Activated CD4-positive, alpha-beta memory T cell treated with anti-CD3 and anti-CD28 coated beads for 36 hours (primary cell): ENCODE measurements at regions not wholly inside any gene's neighbourhood (a gene's known extent, or its start where the extent isn't known, plus 50 kb on each side); places are given as distances from the start of the nearest gene placed in this dataset.

Experiments
- CTCF ChIA-PET: fragments of 350-600 bp; sonication (Branson Sonifier 250); formaldehyde crosslinking; loops from one replicate; lab custom pipeline; 2021; ENCODE audit warnings: antibody characterized with exemption, inconsistent platforms; lab: Charles Lee
- POLR2A ChIA-PET: fragments of 350-600 bp; sonication (Branson Sonifier 250); formaldehyde crosslinking; loops from one replicate; lab custom pipeline; 2021; ENCODE audit warnings: antibody characterized with exemption; lab: Charles Lee
- DNase-seq: peaks from one replicate; pipeline ENCODE4 v3.0.0-alpha.2; 2020
- H3K27ac Mint-ChIP-seq: one replicate; pipeline ENCODE4 v1.8.0; 2021; ENCODE audit warnings: mixed read lengths
- H3K27me3 Mint-ChIP-seq: one replicate; pipeline ENCODE4 v1.8.0; 2021; ENCODE audit warnings: mixed read lengths
- H3K36me3 Mint-ChIP-seq: one replicate; pipeline ENCODE4 v1.8.0; 2021; ENCODE audit warnings: mixed read lengths
- H3K4me1 Mint-ChIP-seq: one replicate; pipeline ENCODE4 v1.8.0; 2021; ENCODE audit warnings: low read depth, mixed read lengths
- H3K4me3 Mint-ChIP-seq: one replicate; pipeline ENCODE4 v1.8.0; 2021; ENCODE audit warnings: mild to moderate bottlenecking, mixed read lengths
- H3K9me3 Mint-ChIP-seq: one replicate; pipeline ENCODE4 v1.8.0; 2021; ENCODE audit warnings: mixed read lengths
- intact Hi-C: fragments of 100-400 bp; cut with micrococcal nuclease; formaldehyde crosslinking; loops from one replicate; pipeline ENCODE4 v1.15.1; 2023

GRCh38 chr14:81716953-81717352, 183.3 kb upstream of the SEL1L start:
- Mint-ChIP-seq H3K27me3 (no peaks in the 10 kb centered on the region), H3K4me3 (no peak overlapping the region), H3K9me3 (no peaks in the 10 kb centered on the region), H3K36me3 (no peaks in the 10 kb centered on the region), H3K27ac (no peak overlapping the region), H3K4me1 (no peaks in the 10 kb centered on the region)
- POLR2A ChIA-PET = no interaction called here
- CTCF ChIA-PET = no interaction called here
- intact Hi-C loops = no loop called here
- no peak for DNase-seq

- no peak for DNase-seq
- Mint-ChIP-seq H3K9me3 (peaks cover 5% of the 10 kb centered on the region), H3K36me3 (no peaks in the 10 kb centered on the region), H3K27me3 (no peaks in the 10 kb centered on the region), H3K4me1 (no peaks in the 10 kb centered on the region), H3K27ac (no peak overlapping the region), H3K4me3 (no peak overlapping the region)
- CTCF ChIA-PET = no interaction called here
- intact Hi-C loops = no loop called here
- POLR2A ChIA-PET = no interaction called here
These were observed 190.3 kb upstream of the SEL1L start for GRCh38 chr14:81723956-81724355.

- intact Hi-C loops = no loop called here
- Mint-ChIP-seq H3K9me3 (peaks cover 5% of the 10 kb centered on the region), H3K36me3 (no peaks in the 10 kb centered on the region), H3K4me3 (no peak overlapping the region), H3K27me3 (no peaks in the 10 kb centered on the region), H3K27ac (no peak overlapping the region), H3K4me1 (no peaks in the 10 kb centered on the region)
- ChIA-PET CTCF (no interaction called here), POLR2A (no interaction called here)
- no peak for DNase-seq
These were observed 193.6 kb upstream of the SEL1L start for GRCh38 chr14:81727218-81727617.

- ChIA-PET POLR2A (no interaction called here), CTCF (no interaction called here)
- Mint-ChIP-seq H3K27ac (no peak overlapping the region), H3K9me3 (no peaks in the 10 kb centered on the region), H3K36me3 (no peaks in the 10 kb centered on the region), H3K27me3 (no peaks in the 10 kb centered on the region), H3K4me1 (no peaks in the 10 kb centered on the region), H3K4me3 (no peak overlapping the region)
- no peak for DNase-seq
- intact Hi-C loops = no loop called here
These were observed 194.8 kb upstream of the SEL1L start for GRCh38 chr14:81728447-81728846.

GRCh38 chr14:81729622-81730021, 196.0 kb upstream of the SEL1L start:
- Mint-ChIP-seq H3K36me3 (no peaks in the 10 kb centered on the region), H3K4me1 (no peaks in the 10 kb centered on the region), H3K4me3 (no peak overlapping the region), H3K9me3 (no peaks in the 10 kb centered on the region), H3K27me3 (no peaks in the 10 kb centered on the region), H3K27ac (no peak overlapping the region)
- intact Hi-C loops = no loop called here
- POLR2A ChIA-PET = no interaction called here
- no peak for DNase-seq
- CTCF ChIA-PET = no interaction called here

DNA sequence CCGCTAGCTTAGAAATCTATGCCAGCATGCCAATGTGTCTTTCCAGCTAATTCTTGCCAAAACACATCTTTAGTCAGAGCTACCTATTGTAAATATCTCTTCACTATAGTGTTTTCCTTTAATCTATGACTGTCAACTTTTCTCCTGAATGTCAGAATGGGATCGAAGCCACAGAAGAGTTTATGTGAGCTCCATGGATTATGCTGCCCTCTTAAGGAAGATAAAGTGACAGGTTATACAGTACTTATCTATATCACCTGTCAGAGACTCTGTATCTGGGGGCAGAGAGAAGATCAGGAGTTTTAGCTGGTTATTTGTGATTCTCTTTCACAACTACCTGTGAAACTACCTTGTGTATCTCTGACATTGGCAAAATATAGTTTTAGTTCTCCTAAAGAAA, 204.3 kb upstream of the SEL1L start:
- ChIA-PET POLR2A (no interaction called here), CTCF (no interaction called here)
- Mint-ChIP-seq H3K36me3 (no peaks in the 10 kb centered on the region), H3K4me1 (no peaks in the 10 kb centered on the region), H3K27ac (no peak overlapping the region), H3K27me3 (no peaks in the 10 kb centered on the region), H3K4me3 (no peak overlapping the region), H3K9me3 (no peaks in the 10 kb centered on the region)
- intact Hi-C loops = no loop called here
- DNase-seq = no peak

DNA sequence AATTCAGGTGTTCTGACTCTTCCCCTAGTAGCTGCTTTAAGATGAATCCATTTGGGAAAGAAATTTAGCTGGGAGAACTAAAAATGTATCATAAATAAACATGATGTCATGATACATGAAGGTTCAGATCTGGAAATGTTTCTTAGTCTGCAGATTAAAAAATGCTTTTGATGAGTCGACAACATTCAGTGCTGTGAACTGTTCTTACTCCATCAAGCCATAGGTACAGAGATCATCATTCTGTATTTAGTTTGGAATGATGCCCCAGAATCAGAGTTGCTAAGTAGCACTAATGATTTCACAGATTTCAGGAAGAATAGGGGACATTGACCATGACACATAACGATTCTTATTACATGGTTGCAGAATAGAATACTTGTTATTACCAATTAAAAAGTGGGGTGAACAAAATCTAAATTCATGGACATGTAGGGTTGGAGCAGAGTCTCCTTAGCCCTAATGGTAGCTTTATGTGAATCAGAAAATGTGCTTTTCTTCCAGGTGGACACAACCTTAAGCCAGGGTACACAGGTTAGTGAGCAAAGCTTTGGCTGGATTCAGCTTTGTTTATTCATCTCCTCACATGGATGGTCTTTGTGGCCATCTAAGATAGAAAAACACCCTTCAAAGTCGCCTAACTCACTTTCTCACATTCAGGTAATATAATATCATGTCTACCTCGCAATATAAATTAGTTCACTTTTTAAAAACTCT, 205.4 kb upstream of the SEL1L start:
- Mint-ChIP-seq H3K36me3 (no peaks in the 10 kb centered on the region), H3K9me3 (no peaks in the 10 kb centered on the region), H3K27ac (no peak overlapping the region), H3K27me3 (no peaks in the 10 kb centered on the region), H3K4me3 (no peak overlapping the region), H3K4me1 (no peaks in the 10 kb centered on the region)
- intact Hi-C loops = no loop called here
- POLR2A ChIA-PET = no interaction called here
- CTCF ChIA-PET = no interaction called here
- no peak for DNase-seq

DNA sequence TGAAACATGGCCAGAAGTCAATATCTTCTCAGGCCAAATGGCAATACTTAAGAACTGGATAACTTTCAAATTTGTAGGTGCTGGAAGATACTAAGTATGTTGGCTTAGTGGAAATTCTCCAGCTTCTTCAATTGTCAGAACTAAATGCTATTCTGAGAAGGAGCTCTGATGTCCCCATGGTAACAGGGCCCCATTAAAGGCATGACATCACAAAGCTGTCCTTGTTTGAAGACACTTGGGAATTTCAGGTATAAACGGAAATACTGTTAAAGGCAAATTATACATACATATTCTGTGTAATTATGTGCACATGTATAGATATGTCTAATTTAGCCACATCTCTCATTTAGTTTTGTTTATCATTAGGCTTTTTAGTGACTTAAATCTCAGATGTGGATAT, 210.0 kb upstream of the SEL1L start:
- DNase-seq = no peak
- no peaks in the 10 kb centered on the region for H3K36me3 Mint-ChIP-seq
- H3K4me3 Mint-ChIP-seq = no peak overlapping the region
- POLR2A ChIA-PET = no interaction called here
- no peaks in the 10 kb centered on the region for H3K4me1 Mint-ChIP-seq
- CTCF ChIA-PET = no interaction called here
- intact Hi-C loops = no loop called here
- H3K9me3 Mint-ChIP-seq = no peaks in the 10 kb centered on the region
- no peak overlapping the region for H3K27ac Mint-ChIP-seq
- no peaks in the 10 kb centered on the region for H3K27me3 Mint-ChIP-seq

- DNase-seq = no peak
- no peak overlapping the region for H3K4me3 Mint-ChIP-seq
- intact Hi-C loops = no loop called here
- no peaks in the 10 kb centered on the region for H3K4me1 Mint-ChIP-seq
- no peaks in the 10 kb centered on the region for H3K36me3 Mint-ChIP-seq
- H3K27ac Mint-ChIP-seq = no peak overlapping the region
- H3K9me3 Mint-ChIP-seq = no peaks in the 10 kb centered on the region
- POLR2A ChIA-PET = no interaction called here
- CTCF ChIA-PET = no interaction called here
- H3K27me3 Mint-ChIP-seq = peaks cover 1% of the 10 kb centered on the region
These were observed 217.5 kb upstream of the SEL1L start for GRCh38 chr14:81751198-81751597.

GRCh38 chr14:81759541-81759940, 225.9 kb upstream of the SEL1L start:
- H3K36me3 Mint-ChIP-seq = no peaks in the 10 kb centered on the region
- intact Hi-C loops = no loop called here
- H3K4me3 Mint-ChIP-seq = no peak overlapping the region
- H3K4me1 Mint-ChIP-seq = no peaks in the 10 kb centered on the region
- POLR2A ChIA-PET = interaction anchor here (0.6 kb wide), 1 partner anchor 943 kb away, joined by 5 read pairs; no protein-coding TSS in a partner anchor
- DNase-seq = no peak
- H3K27ac Mint-ChIP-seq = no peak overlapping the region
- H3K27me3 Mint-ChIP-seq = no peaks in the 10 kb centered on the region
- no peaks in the 10 kb centered on the region for H3K9me3 Mint-ChIP-seq
- CTCF ChIA-PET = no interaction called here

DNA sequence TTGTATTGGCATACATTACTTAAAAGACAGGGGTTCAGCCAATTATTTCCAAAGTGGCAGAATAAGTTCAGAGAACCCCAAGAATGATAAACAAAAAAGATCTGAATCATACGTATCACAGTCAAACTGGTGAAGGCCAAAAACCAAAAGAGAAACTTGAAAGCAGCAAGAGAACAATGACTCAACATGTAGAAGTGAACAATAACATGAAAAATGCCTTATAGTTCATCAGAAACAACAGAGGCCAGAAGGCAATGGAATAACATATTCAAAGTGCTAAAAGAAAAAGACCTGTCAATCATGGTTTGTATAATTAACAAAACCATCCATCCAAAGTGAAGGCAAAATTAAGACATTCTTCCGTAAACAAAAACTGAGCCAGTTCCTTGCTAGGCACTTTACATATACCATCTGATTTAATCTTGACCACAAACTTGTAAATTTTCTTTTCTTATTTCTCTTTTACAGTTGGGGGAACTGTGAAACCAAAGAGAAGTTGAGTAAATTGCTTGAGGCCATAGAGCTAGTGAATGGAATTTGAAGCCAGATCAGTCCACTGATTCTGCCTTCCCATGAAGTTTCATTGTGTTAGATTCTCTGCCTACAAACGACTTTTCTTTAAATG, 232.1 kb upstream of the SEL1L start:
- H3K4me3 Mint-ChIP-seq = no peak overlapping the region
- CTCF ChIA-PET = no interaction called here
- no peak overlapping the region for H3K27ac Mint-ChIP-seq
- H3K4me1 Mint-ChIP-seq = no peaks in the 10 kb centered on the region
- no peaks in the 10 kb centered on the region for H3K27me3 Mint-ChIP-seq
- no peak for DNase-seq
- POLR2A ChIA-PET = no interaction called here
- no peaks in the 10 kb centered on the region for H3K36me3 Mint-ChIP-seq
- intact Hi-C loops = no loop called here
- H3K9me3 Mint-ChIP-seq = no peaks in the 10 kb centered on the region

- no peak overlapping the region for H3K27ac Mint-ChIP-seq
These were observed 232.8 kb upstream of the SEL1L start for GRCh38 chr14:81766321-81766915.

More at GRCh38 chr14:81766321-81766915, 232.8 kb upstream of the SEL1L start:
- H3K9me3 Mint-ChIP-seq = no peaks in the 10 kb centered on the region
- H3K27me3 Mint-ChIP-seq = no peaks in the 10 kb centered on the region
- CTCF ChIA-PET = no interaction called here
- POLR2A ChIA-PET = no interaction called here
- no peak overlapping the region for H3K4me3 Mint-ChIP-seq
- intact Hi-C loops = no loop called here
- no peaks in the 10 kb centered on the region for H3K4me1 Mint-ChIP-seq
- no peaks in the 10 kb centered on the region for H3K36me3 Mint-ChIP-seq
- no peak for DNase-seq
